K562 (cell line): ENCODE measurements at regions not wholly inside any gene's neighbourhood (a gene's known extent, or its start where the extent isn't known, plus 50 kb on each side); places are given as distances from the start of the nearest gene placed in this dataset.

Source experiments
- CEBPG ChIP-seq, 3 experiments: fragments of 200-800 bp in 1 of 3; sonication (Bioruptor generic) in 1 of 3; sonication (generic) in 1 of 3; formaldehyde crosslinking in 1 of 3; IDR thresholded peaks in 2 of 3; conservative IDR thresholded peaks in 1 of 3; 2 replicates each; pipeline versions ENCODE4 v1.6.1 to v1.8.0; 2016 to 2022; ENCODE audit warnings: missing compliant biosample characterization in 2 of 3, missing genetic modification characterization in 2 of 3, mild to moderate bottlenecking in 1 of 3, missing genetic modification reagents in 1 of 3
- EP400 ChIP-seq: fragments of 450-650 bp; IDR thresholded peaks from 2 replicates; pipeline ENCODE4 v1.6.1; 2017; ENCODE audit warnings: antibody characterized with exemption, mild to moderate bottlenecking, moderate library complexity
- NEUROD1 ChIP-seq: fragments of 150-350 bp; IDR thresholded peaks from 2 replicates; pipeline ENCODE4 v1.6.1; 2014; ENCODE audit warnings: borderline replicate concordance, low read length, low read depth; ENCODE audit not compliant: partially characterized antibody
- PHB2 ChIP-seq: fragments of 450-650 bp; IDR thresholded peaks from 2 replicates; pipeline ENCODE4 v1.6.1; 2017; ENCODE audit warnings: low read depth
- TF ChIP-seq, protein P1 (sequence below), 3 experiments: IDR thresholded peaks in 2 of 3; conservative IDR thresholded peaks in 1 of 3; 2 replicates each; pipeline ENCODE4 v1.5.1; 2011 to 2012; ENCODE audit warnings: low read length in 3 of 3, mild to moderate bottlenecking in 3 of 3, control low read depth in 2 of 3, improper control_type of control experiment in 1 of 3, inconsistent platforms in 1 of 3, low read depth in 1 of 3, mixed read lengths in 1 of 3, moderate library complexity in 1 of 3; ENCODE audit not compliant: insufficient read depth in 2 of 3

DNA sequence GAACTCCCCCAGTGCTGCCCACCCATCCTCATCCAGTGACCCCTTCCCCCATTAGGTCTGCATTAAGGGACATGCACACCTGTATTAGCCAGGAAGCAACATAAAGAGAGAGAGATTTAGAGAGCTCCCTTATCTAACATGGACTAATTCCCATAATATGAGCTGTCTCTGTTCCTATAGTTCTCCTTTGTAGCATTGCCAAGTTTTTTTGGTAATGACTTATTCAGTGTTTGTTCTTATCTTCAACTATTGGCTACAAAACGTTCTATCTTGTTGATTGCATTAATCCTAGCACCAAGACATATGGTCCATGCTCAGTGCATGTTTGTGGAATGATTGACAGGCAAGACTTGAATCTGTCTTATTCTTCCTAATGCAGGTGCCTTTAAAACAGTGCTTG is 264.0 kb downstream of the ADGRL2 start:
- TF ChIP-seq, protein P1, sequence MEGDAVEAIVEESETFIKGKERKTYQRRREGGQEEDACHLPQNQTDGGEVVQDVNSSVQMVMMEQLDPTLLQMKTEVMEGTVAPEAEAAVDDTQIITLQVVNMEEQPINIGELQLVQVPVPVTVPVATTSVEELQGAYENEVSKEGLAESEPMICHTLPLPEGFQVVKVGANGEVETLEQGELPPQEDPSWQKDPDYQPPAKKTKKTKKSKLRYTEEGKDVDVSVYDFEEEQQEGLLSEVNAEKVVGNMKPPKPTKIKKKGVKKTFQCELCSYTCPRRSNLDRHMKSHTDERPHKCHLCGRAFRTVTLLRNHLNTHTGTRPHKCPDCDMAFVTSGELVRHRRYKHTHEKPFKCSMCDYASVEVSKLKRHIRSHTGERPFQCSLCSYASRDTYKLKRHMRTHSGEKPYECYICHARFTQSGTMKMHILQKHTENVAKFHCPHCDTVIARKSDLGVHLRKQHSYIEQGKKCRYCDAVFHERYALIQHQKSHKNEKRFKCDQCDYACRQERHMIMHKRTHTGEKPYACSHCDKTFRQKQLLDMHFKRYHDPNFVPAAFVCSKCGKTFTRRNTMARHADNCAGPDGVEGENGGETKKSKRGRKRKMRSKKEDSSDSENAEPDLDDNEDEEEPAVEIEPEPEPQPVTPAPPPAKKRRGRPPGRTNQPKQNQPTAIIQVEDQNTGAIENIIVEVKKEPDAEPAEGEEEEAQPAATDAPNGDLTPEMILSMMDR (IDR thresholded peaks at IDR 0.05 in 2 of 3, conservative IDR thresholded peaks at IDR 0.05 in 1 of 3; ENCODE audit: insufficient read depth in 2 of 3, low read depth in 1 of 3, low read length in 3 of 3), result no peak
- TF ChIP-seq NEUROD1, result no peak
- TF ChIP-seq PHB2, result no peak
- no peak for TF ChIP-seq EP400
- TF ChIP-seq CEBPG (CRISPR knock-in tag; IDR thresholded peaks at IDR 0.05), result no peak
- no peak for TF ChIP-seq CEBPG (tag; conservative IDR thresholded peaks at IDR 0.05 in 1 of 2, IDR thresholded peaks at IDR 0.05 in 1 of 2)
